ENCODE measurements at regions not wholly inside any gene's neighbourhood (a gene's known extent, or its start where the extent isn't known, plus 50 kb on each side); places are given as distances from the start of the nearest gene placed in this dataset.

- Histone ChIP-seq H3K27ac (no peak overlapping the region), H3K27me3 (ENCODE audit: low read depth) (no peaks in the 10 kb centered on the region), H3K36me3 (no peaks in the 10 kb centered on the region), H3K9me3 (no peaks in the 10 kb centered on the region), H3K4me1 (no peaks in the 10 kb centered on the region), H3K4me3 (no peak overlapping the region)
- intact Hi-C loops (cut with DNase I), result no loop called here
- no peak for ATAC-seq
- no peak for TF ChIP-seq CTCF (IDR thresholded peaks at IDR 0.05)
- DNase-seq, result no peak
These were observed 89.7 kb upstream of the STEAP4 start for GRCh38 chr7:88396295-88396947.

- no peak overlapping the region for H3K27ac ChIP-seq
- no peak for TF ChIP-seq CTCF (IDR thresholded peaks at IDR 0.05)
- H3K36me3 ChIP-seq, result no peaks in the 10 kb centered on the region
- H3K9me3 ChIP-seq, result no peaks in the 10 kb centered on the region
- no peaks in the 10 kb centered on the region for H3K4me1 ChIP-seq
- H3K4me3 ChIP-seq, result no peak overlapping the region
- ATAC-seq, result peak; percentile 64 to 71
- DNase-seq, result no peak
- no peaks in the 10 kb centered on the region for H3K27me3 ChIP-seq (ENCODE audit: low read depth)
- intact Hi-C loops (cut with DNase I), result no loop called here
These were observed 89.0 kb upstream of the STEAP4 start for GRCh38 chr7:88395715-88396114.

GRCh38 chr7:88391247-88391646 is 84.6 kb upstream of the STEAP4 start:
- H3K27me3 ChIP-seq (ENCODE audit: low read depth), result no peaks in the 10 kb centered on the region
- intact Hi-C loops (cut with DNase I), result no loop called here
- H3K4me3 ChIP-seq, result no peak overlapping the region
- H3K27ac ChIP-seq, result no peak overlapping the region
- no peak for ATAC-seq
- DNase-seq, result no peak
- H3K4me1 ChIP-seq, result no peaks in the 10 kb centered on the region
- no peaks in the 10 kb centered on the region for H3K36me3 ChIP-seq
- TF ChIP-seq CTCF (IDR thresholded peaks at IDR 0.05), result no peak
- H3K9me3 ChIP-seq, result no peaks in the 10 kb centered on the region

- Histone ChIP-seq H3K4me3 (no peak overlapping the region), H3K36me3 (no peaks in the 10 kb centered on the region), H3K9me3 (no peaks in the 10 kb centered on the region), H3K27ac (no peak overlapping the region), H3K4me1 (no peaks in the 10 kb centered on the region), H3K27me3 (ENCODE audit: low read depth) (no peaks in the 10 kb centered on the region)
- DNase-seq, result no peak
- intact Hi-C loops (cut with DNase I), result no loop called here
- no peak for ATAC-seq
- TF ChIP-seq CTCF (IDR thresholded peaks at IDR 0.05), result no peak
These were observed 80.7 kb upstream of the STEAP4 start for GRCh38 chr7:88387368-88387767.

GRCh38 chr7:88386665-88387156 is 80.0 kb upstream of the STEAP4 start:
- Histone ChIP-seq H3K27me3 (ENCODE audit: low read depth) (no peaks in the 10 kb centered on the region), H3K9me3 (no peaks in the 10 kb centered on the region), H3K27ac (no peak overlapping the region), H3K4me1 (no peaks in the 10 kb centered on the region), H3K4me3 (no peak overlapping the region), H3K36me3 (no peaks in the 10 kb centered on the region)
- intact Hi-C loops (cut with DNase I), result no loop called here
- DNase-seq, result no peak
- no peak for TF ChIP-seq CTCF (IDR thresholded peaks at IDR 0.05)
- no peak for ATAC-seq
